HEK293 (cell line): ENCODE measurements at regions not wholly inside any gene's neighbourhood (a gene's known extent, or its start where the extent isn't known, plus 50 kb on each side); places are given as distances from the start of the nearest gene placed in this dataset.

Source experiments
- AEBP2 ChIP-seq: fragments of 450-650 bp; formaldehyde crosslinking; IDR thresholded peaks from 2 replicates; pipeline ENCODE4 v1.5.1; 2016; ENCODE audit warnings: missing biosample characterization, missing genetic modification characterization, borderline replicate concordance
- HIC1 ChIP-seq: fragments of 450-650 bp; formaldehyde crosslinking; IDR thresholded peaks from 2 replicates; pipeline ENCODE4 v1.5.1; 2016; ENCODE audit warnings: missing biosample characterization, missing genetic modification characterization
- HOXA7 ChIP-seq: sonication (generic); formaldehyde crosslinking; IDR thresholded peaks from 2 replicates; pipeline ENCODE4 v1.8.1; 2022; ENCODE audit warnings: missing genetic modification reagents, borderline replicate concordance
- HOXC10 ChIP-seq: sonication (generic); formaldehyde crosslinking; IDR thresholded peaks from 2 replicates; pipeline ENCODE4 v1.8.1; 2023; ENCODE audit warnings: mild to moderate bottlenecking, missing genetic modification reagents
- KLF16 ChIP-seq: fragments of 450-650 bp; formaldehyde crosslinking; IDR thresholded peaks from 2 replicates; pipeline ENCODE4 v1.5.1; 2017; ENCODE audit warnings: missing biosample characterization, missing genetic modification characterization
- KLF17 ChIP-seq: fragments of 450-650 bp; formaldehyde crosslinking; IDR thresholded peaks from 2 replicates; pipeline ENCODE4 v1.5.1; 2016; ENCODE audit warnings: missing biosample characterization, missing genetic modification characterization
- KLF7 ChIP-seq: fragments of 450-650 bp; formaldehyde crosslinking; IDR thresholded peaks from 2 replicates; pipeline ENCODE4 v1.5.1; 2016; ENCODE audit warnings: missing biosample characterization, missing genetic modification characterization, borderline replicate concordance
- MZF1 ChIP-seq: fragments of 450-650 bp; formaldehyde crosslinking; IDR thresholded peaks from 2 replicates; pipeline ENCODE4 v1.5.1; 2017; ENCODE audit warnings: missing biosample characterization, missing genetic modification characterization, borderline replicate concordance
- SP2 ChIP-seq: fragments of 450-650 bp; formaldehyde crosslinking; IDR thresholded peaks from 2 replicates; pipeline ENCODE4 v1.5.1; 2016; ENCODE audit warnings: missing biosample characterization, missing genetic modification characterization
- YY2 ChIP-seq: fragments of 450-650 bp; formaldehyde crosslinking; IDR thresholded peaks from 2 replicates; pipeline ENCODE4 v1.5.1; 2016; ENCODE audit warnings: missing biosample characterization, missing genetic modification characterization
- ZBTB44 ChIP-seq: fragments of 450-650 bp; IDR thresholded peaks from 2 replicates; pipeline ENCODE4 v1.5.1; 2018; ENCODE audit warnings: missing biosample characterization, mild to moderate bottlenecking, missing genetic modification characterization
- ZBTB48 ChIP-seq: fragments of 450-650 bp; formaldehyde crosslinking; IDR thresholded peaks from 2 replicates; pipeline ENCODE4 v1.5.1; 2016; ENCODE audit warnings: missing biosample characterization, missing genetic modification characterization
- ZBTB8A ChIP-seq: fragments of 450-650 bp; formaldehyde crosslinking; IDR thresholded peaks from 2 replicates; pipeline ENCODE4 v1.5.1; 2016; ENCODE audit warnings: missing biosample characterization, missing genetic modification characterization
- ZNF10 ChIP-seq: fragments of 450-650 bp; formaldehyde crosslinking; IDR thresholded peaks from 2 replicates; pipeline ENCODE4 v1.5.1; 2017; ENCODE audit warnings: missing biosample characterization, missing genetic modification characterization
- ZNF148 ChIP-seq: fragments of 450-650 bp; formaldehyde crosslinking; IDR thresholded peaks from 2 replicates; pipeline ENCODE4 v1.5.0; 2017; ENCODE audit warnings: missing biosample characterization, missing genetic modification characterization, borderline replicate concordance
- ZNF184 ChIP-seq: fragments of 450-650 bp; IDR thresholded peaks from 2 replicates; pipeline ENCODE4 v1.5.1; 2018; ENCODE audit warnings: missing biosample characterization, mild to moderate bottlenecking, missing genetic modification characterization
- ZNF266 ChIP-seq: fragments of 450-650 bp; formaldehyde crosslinking; IDR thresholded peaks from 2 replicates; pipeline ENCODE4 v1.5.1; 2016; ENCODE audit warnings: missing biosample characterization, missing genetic modification characterization, low read depth
- ZNF324 ChIP-seq: fragments of 450-650 bp; formaldehyde crosslinking; IDR thresholded peaks from 2 replicates; pipeline ENCODE4 v1.5.1; 2016; ENCODE audit warnings: missing biosample characterization, missing genetic modification characterization
- ZNF362 ChIP-seq: fragments of 450-650 bp; formaldehyde crosslinking; IDR thresholded peaks from 2 replicates; pipeline ENCODE4 v1.5.1; 2016; ENCODE audit warnings: missing biosample characterization, missing genetic modification characterization
- ZNF473 ChIP-seq: fragments of 450-650 bp; formaldehyde crosslinking; IDR thresholded peaks from 2 replicates; pipeline ENCODE4 v1.5.1; 2017; ENCODE audit warnings: missing biosample characterization, missing genetic modification characterization
- ZNF529 ChIP-seq: fragments of 450-650 bp; formaldehyde crosslinking; IDR thresholded peaks from 2 replicates; pipeline ENCODE4 v1.5.1; 2017; ENCODE audit warnings: missing genetic modification characterization, missing biosample characterization; ENCODE audit not compliant: insufficient replicate concordance
- ZNF610 ChIP-seq: fragments of 450-650 bp; formaldehyde crosslinking; IDR thresholded peaks from 2 replicates; pipeline ENCODE4 v1.5.1; 2016; ENCODE audit warnings: missing biosample characterization, missing genetic modification characterization, borderline replicate concordance
- ZNF654 ChIP-seq: fragments of 450-650 bp; formaldehyde crosslinking; IDR thresholded peaks from 2 replicates; pipeline ENCODE4 v1.5.1; 2016; ENCODE audit warnings: low read depth, missing biosample characterization, missing genetic modification characterization
- ZSCAN30 ChIP-seq: fragments of 450-650 bp; IDR thresholded peaks from 2 replicates; pipeline ENCODE4 v1.5.1; 2018; ENCODE audit warnings: missing biosample characterization, mild to moderate bottlenecking, missing genetic modification characterization, moderate library complexity

GRCh38 chr6:28789553-28790083 is 134.2 kb downstream of the TRIM27 start (continued):
- TF ChIP-seq ZNF654 (tag by site-specific recombination), result no peak
- TF ChIP-seq MZF1, result peak; percentile 65; the same call in 1 of the 2 replicates
- TF ChIP-seq KLF17 (tag by site-specific recombination), result peak; percentile 37; the same call in 1 of the 2 replicates
- peak; percentile 90 for TF ChIP-seq ZNF362 (tag by site-specific recombination)
- TF ChIP-seq ZNF324 (tag by site-specific recombination), result 0 out of 2 replicates have a peak, but pooled peaks have one; percentile 10
- TF ChIP-seq ZBTB8A (tag by site-specific recombination), result no peak
- TF ChIP-seq ZNF10 (tag by site-specific recombination), result no peak
- no peak for TF ChIP-seq ZNF473 (tag by site-specific recombination)
- no peak for TF ChIP-seq KLF16 (tag by site-specific recombination)
- peak; percentile 88 for TF ChIP-seq ZSCAN30 (tag by site-specific recombination)
- TF ChIP-seq KLF7, result no peak
- no peak; the same call in 1 of the 2 replicates for TF ChIP-seq ZBTB48 (tag by site-specific recombination)
- TF ChIP-seq HIC1 (tag by site-specific recombination), result no peak
- TF ChIP-seq HOXC10, result no peak
- TF ChIP-seq SP2 (tag by site-specific recombination), result no peak
- no peak for TF ChIP-seq YY2 (tag by site-specific recombination)
- TF ChIP-seq AEBP2, result no peak
- peak; percentile 71 for TF ChIP-seq ZBTB44
- peak; percentile 45; the same call in 1 of the 2 replicates for TF ChIP-seq ZNF184 (tag by site-specific recombination)
- no peak for TF ChIP-seq ZNF529 (tag by site-specific recombination)
- no peak for TF ChIP-seq HOXA7 (CRISPR knock-in tag)
- no peak for TF ChIP-seq ZNF266 (tag by site-specific recombination)
- no peak for TF ChIP-seq ZNF148 (tag by site-specific recombination)
- TF ChIP-seq ZNF610 (tag by site-specific recombination), result 0 out of 2 replicates have a peak, but pooled peaks have one; percentile 46
